HG03354 (cell line): ENCODE measurements at regions not wholly inside any gene's neighbourhood (a gene's known extent, or its start where the extent isn't known, plus 50 kb on each side); places are given as distances from the start of the nearest gene placed in this dataset.

Experiments used
- ATAC-seq: cut with Tn5 transposase; IDR thresholded peaks from one replicate; pipeline ENCODE4 v1.9.1; 2021; ENCODE audit warnings: mild to moderate bottlenecking; ENCODE audit not compliant: unreplicated experiment, poor library complexity, severe bottlenecking

GRCh38 chr17:45705123-45706009, 78.8 kb upstream of the CRHR1 start:
- ATAC-seq: no peak

GRCh38 chr17:45706033-45706432, 78.1 kb upstream of the CRHR1 start:
- no peak for ATAC-seq

- no peak for ATAC-seq
These were observed 75.3 kb upstream of the CRHR1 start for GRCh38 chr17:45708707-45709290.

- no peak for ATAC-seq
These were observed 74.3 kb upstream of the CRHR1 start for GRCh38 chr17:45709728-45710288.

- no peak for ATAC-seq
These were observed 68.3 kb upstream of the CRHR1 start for GRCh38 chr17:45715787-45716186.

- no peak for ATAC-seq
These were observed 65.3 kb upstream of the CRHR1 start for GRCh38 chr17:45718791-45719190.

- ATAC-seq: no peak
These were observed 64.6 kb upstream of the CRHR1 start for GRCh38 chr17:45719335-45720071.

- no peak for ATAC-seq
These were observed 63.7 kb upstream of the CRHR1 start for GRCh38 chr17:45720386-45720785.

GRCh38 chr17:45722161-45722560, 62.0 kb upstream of the CRHR1 start:
- no peak for ATAC-seq

GRCh38 chr17:45729294-45729907, 54.7 kb upstream of the CRHR1 start:
- no peak for ATAC-seq

- no peak for ATAC-seq
These were observed 53.9 kb upstream of the CRHR1 start for GRCh38 chr17:45730192-45730591.

- no peak for ATAC-seq
These were observed 52.7 kb upstream of the CRHR1 start for GRCh38 chr17:45731459-45731858.

- ATAC-seq: no peak
These were observed 51.1 kb upstream of the CRHR1 start for GRCh38 chr17:45732926-45733505.

GRCh38 chr17:45733781-45734180, 50.3 kb upstream of the CRHR1 start:
- ATAC-seq: no peak
